ENCODE measurements at regions not wholly inside any gene's neighbourhood (a gene's known extent, or its start where the extent isn't known, plus 50 kb on each side); places are given as distances from the start of the nearest gene placed in this dataset.
"Not testable (repeated sequence)": the region's sequence is repeated elsewhere in the genome, so short reads cannot be mapped to it uniquely, and the experiment has no call there.

DNA sequence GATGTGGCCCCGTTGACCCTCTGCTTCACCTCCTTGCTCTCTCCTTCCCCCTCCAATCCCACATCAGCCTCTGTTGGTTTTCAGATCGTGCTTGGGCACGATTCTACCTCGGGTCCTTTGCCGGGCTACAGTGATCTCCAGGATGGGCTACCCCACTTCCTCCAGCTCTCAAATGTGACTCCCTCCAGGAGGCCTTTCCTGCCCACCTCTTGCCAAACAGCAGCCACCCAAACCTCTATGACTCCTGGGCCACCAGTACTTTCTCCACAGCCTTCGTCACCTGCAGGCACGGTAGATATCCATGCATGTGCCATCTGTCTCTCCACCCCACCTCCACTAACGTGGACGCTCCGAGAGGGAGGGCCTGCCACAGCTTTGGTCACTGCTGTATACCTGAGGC, 55.9 kb upstream of the NXT1 start:
- Mint-ChIP-seq H3K27ac (no peak overlapping the region), H3K36me3 (ENCODE audit: low read depth) (no peaks in the 10 kb centered on the region), H3K27me3 (peaks cover 2% of the 10 kb centered on the region), H3K4me1 (ENCODE audit: low read depth) (no peaks in the 10 kb centered on the region), H3K4me3 (no peak overlapping the region), H3K9me3 (no peaks in the 10 kb centered on the region)
- intact Hi-C loops (cut with micrococcal nuclease) = no loop called here
- ChIA-PET POLR2A (no interaction called here), CTCF (no interaction called here)
- ATAC-seq (no peak), DNase-seq (no peak)
- TF ChIP-seq, protein P1, sequence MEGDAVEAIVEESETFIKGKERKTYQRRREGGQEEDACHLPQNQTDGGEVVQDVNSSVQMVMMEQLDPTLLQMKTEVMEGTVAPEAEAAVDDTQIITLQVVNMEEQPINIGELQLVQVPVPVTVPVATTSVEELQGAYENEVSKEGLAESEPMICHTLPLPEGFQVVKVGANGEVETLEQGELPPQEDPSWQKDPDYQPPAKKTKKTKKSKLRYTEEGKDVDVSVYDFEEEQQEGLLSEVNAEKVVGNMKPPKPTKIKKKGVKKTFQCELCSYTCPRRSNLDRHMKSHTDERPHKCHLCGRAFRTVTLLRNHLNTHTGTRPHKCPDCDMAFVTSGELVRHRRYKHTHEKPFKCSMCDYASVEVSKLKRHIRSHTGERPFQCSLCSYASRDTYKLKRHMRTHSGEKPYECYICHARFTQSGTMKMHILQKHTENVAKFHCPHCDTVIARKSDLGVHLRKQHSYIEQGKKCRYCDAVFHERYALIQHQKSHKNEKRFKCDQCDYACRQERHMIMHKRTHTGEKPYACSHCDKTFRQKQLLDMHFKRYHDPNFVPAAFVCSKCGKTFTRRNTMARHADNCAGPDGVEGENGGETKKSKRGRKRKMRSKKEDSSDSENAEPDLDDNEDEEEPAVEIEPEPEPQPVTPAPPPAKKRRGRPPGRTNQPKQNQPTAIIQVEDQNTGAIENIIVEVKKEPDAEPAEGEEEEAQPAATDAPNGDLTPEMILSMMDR (IDR thresholded peaks at IDR 0.05) = no peak

DNA sequence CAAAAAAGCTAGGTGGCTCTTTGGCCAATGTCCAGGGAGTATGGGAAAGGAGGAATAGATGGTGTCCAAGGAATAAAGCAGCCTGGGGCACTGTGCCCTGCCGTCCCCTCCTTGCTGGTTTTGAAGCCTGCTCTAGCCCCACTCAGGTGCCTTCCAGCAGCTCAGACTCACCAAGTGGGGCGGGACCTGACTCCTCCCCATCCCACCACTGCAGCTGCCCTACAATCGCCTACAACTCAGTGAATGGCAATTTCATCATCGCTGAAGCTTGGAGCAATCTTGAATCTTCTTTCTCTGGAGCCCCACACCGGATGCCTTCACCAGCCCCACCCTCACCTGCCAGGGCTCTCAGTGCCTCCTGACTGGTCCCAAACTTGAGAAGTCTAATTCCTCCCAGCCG, 56.4 kb upstream of the NXT1 start:
- ChIA-PET POLR2A (no interaction called here), CTCF (no interaction called here)
- no peak for ATAC-seq
- Mint-ChIP-seq H3K36me3 (ENCODE audit: low read depth) (no peaks in the 10 kb centered on the region), H3K4me1 (ENCODE audit: low read depth) (no peaks in the 10 kb centered on the region), H3K27ac (no peak overlapping the region), H3K9me3 (no peaks in the 10 kb centered on the region), H3K27me3 (peaks cover 2% of the 10 kb centered on the region), H3K4me3 (no peak overlapping the region)
- no peak for DNase-seq
- TF ChIP-seq, protein P1 (IDR thresholded peaks at IDR 0.05) = no peak
- intact Hi-C loops (cut with micrococcal nuclease) = no loop called here

DNA sequence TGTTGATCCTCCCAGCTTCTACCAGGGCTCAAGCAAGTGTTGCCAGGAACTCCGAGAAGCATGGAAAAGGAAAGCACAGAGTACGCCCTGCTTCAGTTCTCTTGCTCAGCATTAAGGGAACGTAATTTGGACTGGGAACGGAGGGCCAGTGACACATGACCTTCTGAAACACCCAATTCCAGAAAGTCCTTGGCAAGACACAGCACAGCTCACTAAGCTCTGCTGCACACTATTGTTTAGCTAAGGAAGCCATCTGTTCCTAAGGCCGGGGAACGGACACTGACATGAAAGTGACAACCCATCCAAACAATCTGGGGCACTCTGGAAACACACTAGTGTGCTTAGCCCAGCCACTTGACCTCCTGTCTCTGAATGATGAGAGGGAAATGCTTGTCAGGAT, 56.9 kb upstream of the NXT1 start:
- H3K27ac Mint-ChIP-seq = no peak overlapping the region
- no peaks in the 10 kb centered on the region for H3K4me1 Mint-ChIP-seq (ENCODE audit: low read depth)
- no peaks in the 10 kb centered on the region for H3K9me3 Mint-ChIP-seq
- ChIA-PET CTCF (no interaction called here), POLR2A (no interaction called here)
- ATAC-seq (no peak), DNase-seq (no peak)
- TF ChIP-seq, protein P1 (IDR thresholded peaks at IDR 0.05) = no peak
- peaks cover 2% of the 10 kb centered on the region for H3K27me3 Mint-ChIP-seq
- H3K4me3 Mint-ChIP-seq = no peak overlapping the region
- intact Hi-C loops (cut with micrococcal nuclease) = no loop called here
- H3K36me3 Mint-ChIP-seq (ENCODE audit: low read depth) = no peaks in the 10 kb centered on the region

DNA sequence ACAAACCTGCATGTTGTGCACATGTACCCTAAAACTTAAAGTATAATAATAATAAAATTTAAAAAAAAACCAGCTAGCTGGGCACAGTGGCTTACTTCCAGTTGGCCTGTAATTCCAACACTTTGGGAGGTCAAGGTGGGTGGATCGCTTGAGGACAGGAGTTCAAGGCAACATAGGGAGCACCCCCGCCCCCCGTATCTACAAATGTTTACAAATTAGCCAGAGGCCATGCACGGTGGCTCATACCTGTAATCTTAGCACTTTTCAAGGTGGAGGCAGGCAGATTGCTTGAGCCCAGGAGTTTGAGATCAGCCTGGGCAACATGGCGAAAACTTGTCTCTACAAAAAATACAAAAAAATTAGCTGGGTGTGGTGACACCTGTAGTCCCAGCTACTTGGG, 58.3 kb upstream of the NXT1 start:
- H3K4me3 Mint-ChIP-seq; ATAC-seq; H3K27ac Mint-ChIP-seq; H3K27me3 Mint-ChIP-seq; H3K4me1 Mint-ChIP-seq (ENCODE audit: low read depth); H3K9me3 Mint-ChIP-seq; intact Hi-C loops (cut with micrococcal nuclease); CTCF ChIA-PET; DNase-seq; H3K36me3 Mint-ChIP-seq (ENCODE audit: low read depth): not testable (repeated sequence)
- POLR2A ChIA-PET = interaction anchor here (0.6 kb wide), 1 partner anchor 264 kb away, joined by 3 read pairs; no protein-coding TSS in a partner anchor

DNA sequence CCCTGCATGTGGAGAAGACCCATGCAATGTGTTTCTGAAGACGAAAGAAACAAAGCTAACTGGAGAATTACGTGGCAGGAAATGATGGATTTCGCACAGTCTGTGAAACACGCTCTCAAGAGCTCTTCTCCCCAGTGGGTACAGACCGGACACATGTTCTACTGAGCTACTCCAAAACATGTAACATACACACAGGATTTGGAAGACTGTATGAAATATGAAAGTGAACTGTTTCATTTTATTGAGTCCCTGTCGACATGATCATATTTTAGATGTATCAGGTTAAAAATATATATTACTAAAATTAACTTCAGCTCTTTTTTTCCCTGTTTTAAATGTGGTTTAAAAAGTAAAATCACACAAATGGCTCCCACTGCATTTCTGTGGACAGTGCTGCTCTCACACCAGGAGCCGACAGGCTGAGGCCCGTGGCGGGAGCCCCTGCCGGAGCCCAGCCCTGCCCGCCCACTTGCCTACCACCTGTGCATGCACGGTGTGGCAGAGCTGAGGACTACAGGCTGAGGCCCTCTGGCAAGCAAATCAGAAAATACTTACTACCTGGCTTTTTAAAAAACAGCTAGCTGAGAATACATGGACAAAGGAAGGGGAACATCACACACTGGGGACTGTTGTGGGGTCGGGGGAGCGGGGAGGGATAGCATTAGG, 58.9 kb upstream of the NXT1 start:
- Mint-ChIP-seq H3K9me3 (no peaks in the 10 kb centered on the region), H3K4me3 (no peak overlapping the region), H3K27ac (no peak overlapping the region), H3K27me3 (peaks cover 2% of the 10 kb centered on the region), H3K36me3 (ENCODE audit: low read depth) (no peaks in the 10 kb centered on the region), H3K4me1 (ENCODE audit: low read depth) (no peaks in the 10 kb centered on the region)
- POLR2A ChIA-PET = no interaction called here
- TF ChIP-seq, protein P1 (IDR thresholded peaks at IDR 0.05) = no peak
- CTCF ChIA-PET = no interaction called here
- intact Hi-C loops (cut with micrococcal nuclease) = no loop called here
- ATAC-seq (no peak), DNase-seq (no peak)

Measured in activated CD8-positive, alpha-beta T cell treated with anti-CD3 and anti-CD28 coated beads for 36 hours (primary cell).